Testis (tissue), 2 donors: ENCODE measurements at regions not wholly inside any gene's neighbourhood (a gene's known extent, or its start where the extent isn't known, plus 50 kb on each side); places are given as distances from the start of the nearest gene placed in this dataset.

Source experiments
- POLR2A ChIP-seq: fragments of 450-650 bp; IDR thresholded peaks from one replicate; pipeline ENCODE4 v1.6.1; 2017; ENCODE audit warnings: antibody characterized with exemption, mild to moderate bottlenecking, moderate library complexity
- TF ChIP-seq, protein P1 (sequence below), 3 experiments: fragments of 450-650 bp in 2 of 3; fragments of 200-600 bp in 1 of 3; sonication (generic) in 1 of 3; IDR thresholded peaks; one replicate each; pipeline ENCODE4 v1.5.1; 2016 to 2019; ENCODE audit warnings: antibody characterized with exemption in 3 of 3, mild to moderate bottlenecking in 2 of 3, moderate library complexity in 1 of 3

DNA sequence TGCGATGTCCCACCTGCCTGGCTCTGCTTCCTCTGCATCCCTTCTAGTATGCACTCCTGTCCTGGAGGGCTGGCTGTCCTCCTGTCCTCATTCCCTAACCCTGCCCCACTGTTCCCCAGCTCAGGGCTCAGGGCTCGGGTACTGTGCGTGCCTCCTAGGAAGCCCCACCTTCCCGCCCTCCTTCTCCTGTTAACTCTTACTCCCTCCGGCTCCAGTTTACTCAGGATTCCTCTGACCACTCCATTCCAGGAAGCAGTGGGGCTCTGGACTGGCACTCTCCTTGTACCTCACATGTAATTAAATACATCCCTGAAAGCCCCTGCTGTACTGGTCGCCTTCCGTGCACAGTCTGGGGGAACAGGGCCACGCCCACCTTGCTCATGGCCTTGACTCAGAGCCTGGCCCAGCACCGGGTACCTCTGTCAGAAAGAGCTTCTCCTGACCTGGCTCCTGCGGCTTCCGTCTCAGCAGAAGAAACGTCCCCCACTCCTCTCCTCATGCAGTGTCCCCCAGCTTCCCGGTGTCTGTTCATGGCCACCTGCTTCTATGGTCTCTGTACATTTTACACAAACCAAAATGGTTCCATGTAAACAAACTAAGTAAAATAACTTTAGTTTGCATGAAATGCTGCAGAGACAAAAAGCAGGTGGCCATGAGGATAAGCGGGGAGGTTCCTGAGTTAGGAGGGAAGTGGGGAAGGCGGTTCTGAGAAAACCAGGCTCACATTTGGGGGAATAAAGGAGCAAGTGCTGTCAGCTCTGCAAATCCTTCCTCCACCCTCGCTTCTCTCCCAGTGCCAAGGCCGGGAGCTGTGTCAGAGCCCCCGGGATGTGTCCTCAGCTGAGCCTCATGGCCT lies 445.9 kb downstream of the BRD1 start:
- TF ChIP-seq, protein P1, sequence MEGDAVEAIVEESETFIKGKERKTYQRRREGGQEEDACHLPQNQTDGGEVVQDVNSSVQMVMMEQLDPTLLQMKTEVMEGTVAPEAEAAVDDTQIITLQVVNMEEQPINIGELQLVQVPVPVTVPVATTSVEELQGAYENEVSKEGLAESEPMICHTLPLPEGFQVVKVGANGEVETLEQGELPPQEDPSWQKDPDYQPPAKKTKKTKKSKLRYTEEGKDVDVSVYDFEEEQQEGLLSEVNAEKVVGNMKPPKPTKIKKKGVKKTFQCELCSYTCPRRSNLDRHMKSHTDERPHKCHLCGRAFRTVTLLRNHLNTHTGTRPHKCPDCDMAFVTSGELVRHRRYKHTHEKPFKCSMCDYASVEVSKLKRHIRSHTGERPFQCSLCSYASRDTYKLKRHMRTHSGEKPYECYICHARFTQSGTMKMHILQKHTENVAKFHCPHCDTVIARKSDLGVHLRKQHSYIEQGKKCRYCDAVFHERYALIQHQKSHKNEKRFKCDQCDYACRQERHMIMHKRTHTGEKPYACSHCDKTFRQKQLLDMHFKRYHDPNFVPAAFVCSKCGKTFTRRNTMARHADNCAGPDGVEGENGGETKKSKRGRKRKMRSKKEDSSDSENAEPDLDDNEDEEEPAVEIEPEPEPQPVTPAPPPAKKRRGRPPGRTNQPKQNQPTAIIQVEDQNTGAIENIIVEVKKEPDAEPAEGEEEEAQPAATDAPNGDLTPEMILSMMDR (IDR thresholded peaks at IDR 0.05) = no peak
- no peak for TF ChIP-seq POLR2A
